K562 (cell line): ENCODE measurements at regions not wholly inside any gene's neighbourhood (a gene's known extent, or its start where the extent isn't known, plus 50 kb on each side); places are given as distances from the start of the nearest gene placed in this dataset.

Experiments
- ATAC-seq: fragments of 200-7000 bp; cut with Tn5 transposase; 3 replicates; pipeline ENCODE4 v1.9.1; 2020; ENCODE audit warnings: moderate library complexity
- BruUV-seq: library from RNA; stranded (reverse); fragments of 400-500 nt; replicated peaks from 2 replicates; lab custom pipeline; 2021; lab: Mats Ljungman, UMichigan
- CTCF ChIA-PET: fragments of 300-600 bp; formaldehyde crosslinking; extraction: SDS; loops from one replicate; lab custom pipeline; 2021; ENCODE audit warnings: low intra/inter-chr PET ratio; lab: Yijun Ruan, JAX
- POLR2A ChIA-PET: fragments of 300-600, 350-650 bp; sonication (Branson Sonifier 250); formaldehyde crosslinking; extraction: SDS; loops from one replicate; lab custom pipeline; 2021; ENCODE audit warnings: antibody characterized with exemption, inconsistent platforms; lab: Yijun Ruan, JAX
- DNase-seq, 4 experiments: peaks; one replicate each; pipeline versions ENCODE4 v3.0.0 to v3.0.0-alpha.2; 2011 to 2018; ENCODE audit warnings: low spot score in 3 of 4, mixed read lengths in 3 of 4; ENCODE audit errors: extremely low read depth in 1 of 4
- FAIRE-seq: peaks from 2 replicates; lab custom pipeline; 2011; peaks lifted over from hg19 to GRCh38; lab: Jason Lieb, UNC
- H2AFZ ChIP-seq: 2 replicates; pipeline ENCODE4 v1.6.0; 2011; ENCODE audit warnings: low read depth, low read length, control low read depth, inconsistent platforms
- H3K27ac ChIP-seq: fragments of 200-600 bp; 3 replicates; pipeline ENCODE4 v1.8.0; 2011; ENCODE audit warnings: low read depth, mild to moderate bottlenecking, control low read depth, inconsistent platforms, low read length, moderate library complexity, mixed read lengths; ENCODE audit errors: extremely low read depth
- H3K27me3 ChIP-seq, 2 experiments: fragments of 300-600 bp in 1 of 2; 2 replicates in 1 of 2; 3 replicates in 1 of 2; pipeline versions ENCODE4 v1.6.0 to v1.8.0; 2011; ENCODE audit warnings: inconsistent platforms in 2 of 2, low read length in 2 of 2, mild to moderate bottlenecking in 1 of 2, mixed read lengths in 1 of 2, moderate library complexity in 1 of 2; ENCODE audit not compliant: control insufficient read depth in 2 of 2, insufficient read depth in 2 of 2
- H3K36me3 ChIP-seq: fragments of 300-600 bp; 3 replicates; pipeline ENCODE4 v1.8.0; 2011; ENCODE audit warnings: mild to moderate bottlenecking, low read length, inconsistent platforms; ENCODE audit not compliant: control insufficient read depth, insufficient read depth
- H3K4me1 ChIP-seq, 2 experiments: fragments of 200-600 bp in 1 of 2; replicated peaks in 1 of 2; 2 replicates in 1 of 2; 3 replicates in 1 of 2; pipeline versions ENCODE4 v1.5.1 to v1.8.0; 2011; ENCODE audit warnings: inconsistent platforms in 2 of 2, low read length in 2 of 2, mild to moderate bottlenecking in 1 of 2, mixed read lengths in 1 of 2, moderate library complexity in 1 of 2; ENCODE audit not compliant: control insufficient read depth in 2 of 2, insufficient read depth in 2 of 2
- H3K4me2 ChIP-seq: 2 replicates; pipeline ENCODE4 v1.6.1; 2011; ENCODE audit warnings: low read length, control low read depth, inconsistent platforms, mixed read lengths; ENCODE audit not compliant: insufficient read depth
- H3K4me3 ChIP-seq: fragments of 200-600 bp; sonication (generic), shearing (Covaris generic); 2 replicates; pipeline ENCODE4 v1.5.1; 2016; ENCODE audit warnings: control low read depth, inconsistent platforms
- H3K79me2 ChIP-seq: fragments of 200-600 bp; 3 replicates; pipeline ENCODE4 v1.8.0; 2011; ENCODE audit warnings: low read length, inconsistent platforms; ENCODE audit not compliant: control insufficient read depth, insufficient read depth
- H3K9ac ChIP-seq, 2 experiments: 2 replicates each; pipeline versions ENCODE4 v1.6.0 to v1.6.1; 2011; ENCODE audit warnings: low read depth in 2 of 2, low read length in 2 of 2, control low read depth in 1 of 2, inconsistent platforms in 1 of 2, mild to moderate bottlenecking in 1 of 2, mixed read lengths in 1 of 2; ENCODE audit not compliant: insufficient read depth in 1 of 2
- H3K9me1 ChIP-seq: one replicate; pipeline ENCODE4 v1.6.0; 2011; ENCODE audit warnings: inconsistent platforms, mild to moderate bottlenecking, low read length, moderate library complexity; ENCODE audit not compliant: control insufficient read depth, insufficient read depth
- H3K9me3 ChIP-seq: replicated peaks from 2 replicates; pipeline ENCODE4 v1.5.1; 2011; ENCODE audit warnings: low read depth, low read length, inconsistent platforms; ENCODE audit not compliant: control insufficient read depth, insufficient read depth
- H4K20me1 ChIP-seq: replicated peaks from 2 replicates; pipeline ENCODE4 v1.6.1; 2011; ENCODE audit warnings: low read length, inconsistent platforms, mixed read lengths; ENCODE audit not compliant: control insufficient read depth, insufficient read depth
- CTCFL ChIP-seq: IDR thresholded peaks from 2 replicates; pipeline ENCODE4 v1.6.1; 2011; ENCODE audit warnings: borderline replicate concordance, low read depth, mild to moderate bottlenecking, moderate library complexity, low read length; ENCODE audit not compliant: insufficient read depth, poor library complexity, severe bottlenecking
- FIP1L1 ChIP-seq: fragments of 200-400 bp; formaldehyde crosslinking; IDR thresholded peaks from 2 replicates; pipeline ENCODE4 v1.6.1; 2018; ENCODE audit warnings: mild to moderate bottlenecking, low read depth, low read length; ENCODE audit not compliant: poor library complexity, severe bottlenecking
- MAZ ChIP-seq, 2 experiments: fragments of 450-650 bp in 1 of 2; sonication (generic) in 1 of 2; formaldehyde crosslinking; IDR thresholded peaks in 1 of 2; conservative IDR thresholded peaks in 1 of 2; 2 replicates each; pipeline versions ENCODE4 v1.4.0 to v1.5.0; 2020; ENCODE audit warnings: mild to moderate bottlenecking in 1 of 2, missing genetic modification reagents in 1 of 2
- SMAD1 ChIP-seq: fragments of 150-350 bp; IDR thresholded peaks from 2 replicates; pipeline ENCODE4 v1.6.1; 2014; ENCODE audit warnings: low read length, low read depth; ENCODE audit not compliant: partially characterized antibody
- TAF7 ChIP-seq: fragments of 450-650 bp; IDR thresholded peaks from 2 replicates; pipeline ENCODE4 v1.6.1; 2016; ENCODE audit warnings: missing genetic modification characterization, missing compliant biosample characterization
- TFAP4 ChIP-seq: sonication (generic); formaldehyde crosslinking; IDR thresholded peaks from 2 replicates; pipeline ENCODE4 v1.8.0; 2022; ENCODE audit warnings: missing genetic modification reagents, mild to moderate bottlenecking, moderate library complexity, borderline replicate concordance
- WGBS: fragments of 100-300 bp; shearing (Covaris generic); methylation state at CpG from one replicate; pipeline ENCODE4 v1.1.6; 2016; ENCODE audit warnings: low coverage, mixed read lengths; ENCODE audit not compliant: insufficient coverage; ENCODE audit errors: missing lambda C conversion rate; 5-methylcytosine and 5-hydroxymethylcytosine counted together
- in situ Hi-C: fragments of 300-500 bp; cut with MboI; formaldehyde crosslinking; loops from 4 replicates; pipeline ENCODE4 v1.15.0; 2018; ENCODE audit warnings: inconsistent platforms, mixed read lengths
- intact Hi-C: fragments of 100-400 bp; cut with micrococcal nuclease; formaldehyde crosslinking; loops from 2 replicates; pipeline ENCODE4 v1.14.2; 2022
- TF ChIP-seq, protein P1 (sequence below): fragments of 150-350 bp; IDR thresholded peaks from 2 replicates; pipeline ENCODE4 v1.6.1; 2014; ENCODE audit warnings: low read depth, mild to moderate bottlenecking, low read length, borderline replicate concordance
- TF ChIP-seq, protein P2 (sequence below): fragments of 450-650 bp; IDR thresholded peaks from 2 replicates; pipeline ENCODE4 v1.6.1; 2018; ENCODE audit not compliant: partially characterized antibody
- TF ChIP-seq, protein P3 (sequence below), 3 experiments: fragments of 200-800 bp in 1 of 3; sonication (Bioruptor generic) in 1 of 3; sonication (generic) in 1 of 3; formaldehyde crosslinking in 1 of 3; IDR thresholded peaks; 2 replicates each; pipeline versions ENCODE4 v1.6.1 to v1.8.0; 2016 to 2022; ENCODE audit warnings: mild to moderate bottlenecking in 2 of 3, missing compliant biosample characterization in 2 of 3, missing genetic modification characterization in 2 of 3, missing genetic modification reagents in 1 of 3

DNA sequence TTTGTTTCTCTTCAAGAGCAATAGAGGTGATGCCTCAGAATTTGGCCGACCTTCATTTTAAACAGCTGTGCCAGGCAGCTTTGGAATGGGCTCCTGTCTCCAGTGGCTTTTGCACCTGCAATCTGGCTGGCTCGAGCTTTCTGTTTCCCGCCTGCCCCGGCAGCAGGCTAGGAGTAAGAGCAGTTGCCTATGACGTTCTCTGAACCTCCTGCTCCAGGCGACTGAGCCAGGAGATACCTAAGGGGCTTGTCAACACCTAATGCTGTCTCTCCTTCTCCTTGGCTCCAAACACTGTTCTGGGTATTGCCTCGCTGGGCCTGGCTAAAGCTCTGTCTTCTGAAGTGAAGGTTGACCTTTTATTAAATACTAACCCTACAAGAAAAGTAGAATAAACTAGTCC lies 229.9 kb downstream of the LRRN1 start:
- H3K27me3 ChIP-seq = no peaks in the 10 kb centered on the region
- ChIA-PET CTCF (no interaction called here), POLR2A (interaction anchor here (0.9 kb wide), 1 partner anchor 25 kb away, joined by 5 read pairs; no protein-coding TSS in a partner anchor)
- H3K79me2 ChIP-seq = no peaks in the 10 kb centered on the region
- no peak overlapping the region for H3K4me2 ChIP-seq
- intact Hi-C loops (no loop called here), in situ Hi-C loops (no loop called here)
- FAIRE-seq (no peak), ATAC-seq (no peak), DNase-seq (no peak)
- BruUV-seq = no TSS peak
- H3K27ac ChIP-seq = no peak overlapping the region
- H3K9me1 ChIP-seq = no peaks in the 10 kb centered on the region
- H3K36me3 ChIP-seq = no peaks in the 10 kb centered on the region
- H2AFZ ChIP-seq = no peak overlapping the region
- no peaks in the 10 kb centered on the region for H4K20me1 ChIP-seq
- no peaks in the 10 kb centered on the region for H3K9me3 ChIP-seq
- no peak overlapping the region for H3K9ac ChIP-seq
- H3K4me3 ChIP-seq = no peak overlapping the region
- WGBS = under 1% methylated on average over 7 of the region's 7 CpGs
- no peaks in the 10 kb centered on the region for H3K4me1 ChIP-seq
- TF ChIP-seq TAF7 (tag) (no peak), MAZ (CRISPR knock-in tag; conservative IDR thresholded peaks at IDR 0.05 in 1 of 2, IDR thresholded peaks at IDR 0.05 in 1 of 2) (no peak), TFAP4 (CRISPR knock-in tag) (no peak), FIP1L1 (no peak), SMAD1 (no peak), CTCFL (no peak)
- TF ChIP-seq, protein P1, sequence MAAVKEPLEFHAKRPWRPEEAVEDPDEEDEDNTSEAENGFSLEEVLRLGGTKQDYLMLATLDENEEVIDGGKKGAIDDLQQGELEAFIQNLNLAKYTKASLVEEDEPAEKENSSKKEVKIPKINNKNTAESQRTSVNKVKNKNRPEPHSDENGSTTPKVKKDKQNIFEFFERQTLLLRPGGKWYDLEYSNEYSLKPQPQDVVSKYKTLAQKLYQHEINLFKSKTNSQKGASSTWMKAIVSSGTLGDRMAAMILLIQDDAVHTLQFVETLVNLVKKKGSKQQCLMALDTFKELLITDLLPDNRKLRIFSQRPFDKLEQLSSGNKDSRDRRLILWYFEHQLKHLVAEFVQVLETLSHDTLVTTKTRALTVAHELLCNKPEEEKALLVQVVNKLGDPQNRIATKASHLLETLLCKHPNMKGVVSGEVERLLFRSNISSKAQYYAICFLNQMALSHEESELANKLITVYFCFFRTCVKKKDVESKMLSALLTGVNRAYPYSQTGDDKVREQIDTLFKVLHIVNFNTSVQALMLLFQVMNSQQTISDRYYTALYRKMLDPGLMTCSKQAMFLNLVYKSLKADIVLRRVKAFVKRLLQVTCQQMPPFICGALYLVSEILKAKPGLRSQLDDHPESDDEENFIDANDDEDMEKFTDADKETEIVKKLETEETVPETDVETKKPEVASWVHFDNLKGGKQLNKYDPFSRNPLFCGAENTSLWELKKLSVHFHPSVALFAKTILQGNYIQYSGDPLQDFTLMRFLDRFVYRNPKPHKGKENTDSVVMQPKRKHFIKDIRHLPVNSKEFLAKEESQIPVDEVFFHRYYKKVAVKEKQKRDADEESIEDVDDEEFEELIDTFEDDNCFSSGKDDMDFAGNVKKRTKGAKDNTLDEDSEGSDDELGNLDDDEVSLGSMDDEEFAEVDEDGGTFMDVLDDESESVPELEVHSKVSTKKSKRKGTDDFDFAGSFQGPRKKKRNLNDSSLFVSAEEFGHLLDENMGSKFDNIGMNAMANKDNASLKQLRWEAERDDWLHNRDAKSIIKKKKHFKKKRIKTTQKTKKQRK = no peak
- TF ChIP-seq, protein P2, sequence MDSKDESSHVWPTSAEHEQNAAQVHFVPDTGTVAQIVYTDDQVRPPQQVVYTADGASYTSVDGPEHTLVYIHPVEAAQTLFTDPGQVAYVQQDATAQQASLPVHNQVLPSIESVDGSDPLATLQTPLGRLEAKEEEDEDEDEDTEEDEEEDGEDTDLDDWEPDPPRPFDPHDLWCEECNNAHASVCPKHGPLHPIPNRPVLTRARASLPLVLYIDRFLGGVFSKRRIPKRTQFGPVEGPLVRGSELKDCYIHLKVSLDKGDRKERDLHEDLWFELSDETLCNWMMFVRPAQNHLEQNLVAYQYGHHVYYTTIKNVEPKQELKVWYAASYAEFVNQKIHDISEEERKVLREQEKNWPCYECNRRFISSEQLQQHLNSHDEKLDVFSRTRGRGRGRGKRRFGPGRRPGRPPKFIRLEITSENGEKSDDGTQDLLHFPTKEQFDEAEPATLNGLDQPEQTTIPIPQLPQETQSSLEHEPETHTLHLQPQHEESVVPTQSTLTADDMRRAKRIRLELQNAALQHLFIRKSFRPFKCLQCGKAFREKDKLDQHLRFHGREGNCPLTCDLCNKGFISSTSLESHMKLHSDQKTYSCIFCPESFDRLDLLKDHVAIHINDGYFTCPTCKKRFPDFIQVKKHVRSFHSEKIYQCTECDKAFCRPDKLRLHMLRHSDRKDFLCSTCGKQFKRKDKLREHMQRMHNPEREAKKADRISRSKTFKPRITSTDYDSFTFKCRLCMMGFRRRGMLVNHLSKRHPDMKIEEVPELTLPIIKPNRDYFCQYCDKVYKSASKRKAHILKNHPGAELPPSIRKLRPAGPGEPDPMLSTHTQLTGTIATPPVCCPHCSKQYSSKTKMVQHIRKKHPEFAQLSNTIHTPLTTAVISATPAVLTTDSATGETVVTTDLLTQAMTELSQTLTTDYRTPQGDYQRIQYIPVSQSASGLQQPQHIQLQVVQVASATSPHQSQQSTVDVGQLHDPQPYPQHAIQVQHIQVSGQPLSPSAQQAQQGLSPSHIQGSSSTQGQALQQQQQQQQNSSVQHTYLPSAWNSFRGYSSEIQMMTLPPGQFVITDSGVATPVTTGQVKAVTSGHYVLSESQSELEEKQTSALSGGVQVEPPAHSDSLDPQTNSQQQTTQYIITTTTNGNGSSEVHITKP = no peak
- TF ChIP-seq, protein P3, sequence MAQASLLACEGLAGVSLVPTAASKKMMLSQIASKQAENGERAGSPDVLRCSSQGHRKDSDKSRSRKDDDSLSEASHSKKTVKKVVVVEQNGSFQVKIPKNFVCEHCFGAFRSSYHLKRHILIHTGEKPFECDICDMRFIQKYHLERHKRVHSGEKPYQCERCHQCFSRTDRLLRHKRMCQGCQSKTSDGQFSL (CRISPR knock-in tag; IDR thresholded peaks at IDR 0.05) = no peak
- TF ChIP-seq, protein P3 (tag; IDR thresholded peaks at IDR 0.05) = no peak
